BJ (cell line): ENCODE measurements at regions not wholly inside any gene's neighbourhood (a gene's known extent, or its start where the extent isn't known, plus 50 kb on each side); places are given as distances from the start of the nearest gene placed in this dataset.

ENCODE experiments used
- CTCF ChIA-PET: fragments of 350-600 bp; formaldehyde crosslinking; extraction: SDS; loops from one replicate; lab custom pipeline; 2021; ENCODE audit warnings: antibody characterized with exemption, inconsistent platforms; lab: Yijun Ruan, JAX
- POLR2A ChIA-PET: fragments of 300-600 bp; sonication (Branson Sonifier 250); formaldehyde crosslinking; extraction: SDS; loops from one replicate; lab custom pipeline; 2021; ENCODE audit warnings: antibody characterized with exemption; lab: Charles Lee
- DNase-seq: peaks from one replicate; pipeline ENCODE4 v3.0.0-alpha.2; 2011; ENCODE audit warnings: low read depth
- H3K27me3 ChIP-seq: 2 replicates; pipeline ENCODE4 v1.6.0; 2011; ENCODE audit warnings: low read length; ENCODE audit not compliant: control insufficient read depth, insufficient read depth
- H3K36me3 ChIP-seq: 2 replicates; pipeline ENCODE4 v1.5.1; 2011; ENCODE audit warnings: low read length; ENCODE audit not compliant: control insufficient read depth, insufficient read depth
- H3K4me3 ChIP-seq: 2 replicates; pipeline ENCODE4 v1.5.1; 2011; ENCODE audit warnings: low read depth, mild to moderate bottlenecking, control low read depth, low read length
- TF ChIP-seq, protein P1 (sequence below): IDR thresholded peaks from 2 replicates; pipeline ENCODE4 v1.5.1; 2011; ENCODE audit warnings: low read depth, mild to moderate bottlenecking, control low read depth, inconsistent platforms, low read length, moderate library complexity; ENCODE audit not compliant: insufficient read depth

DNA sequence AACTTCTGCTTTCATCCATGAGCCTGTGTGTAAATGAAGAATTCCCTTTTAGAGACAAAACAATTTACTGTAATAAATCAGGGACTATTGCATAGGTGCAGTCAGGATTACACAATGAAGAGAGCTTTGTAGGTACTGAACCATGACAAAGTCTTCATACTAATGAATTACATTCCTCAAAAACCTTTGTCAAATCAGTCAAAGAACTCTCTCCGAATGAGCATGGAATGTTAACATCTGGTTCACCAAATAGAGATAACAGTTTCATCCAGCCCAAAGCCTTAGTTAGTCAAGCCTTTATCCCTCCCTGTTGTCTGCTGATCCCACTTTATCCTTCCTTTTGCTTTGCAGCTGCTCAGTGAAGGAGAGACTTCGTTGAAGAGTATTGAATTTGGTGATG lies 62.9 kb upstream of the DMRTA1 start:
- POLR2A ChIA-PET, result no interaction called here
- no peak overlapping the region for H3K4me3 ChIP-seq
- TF ChIP-seq, protein P1, sequence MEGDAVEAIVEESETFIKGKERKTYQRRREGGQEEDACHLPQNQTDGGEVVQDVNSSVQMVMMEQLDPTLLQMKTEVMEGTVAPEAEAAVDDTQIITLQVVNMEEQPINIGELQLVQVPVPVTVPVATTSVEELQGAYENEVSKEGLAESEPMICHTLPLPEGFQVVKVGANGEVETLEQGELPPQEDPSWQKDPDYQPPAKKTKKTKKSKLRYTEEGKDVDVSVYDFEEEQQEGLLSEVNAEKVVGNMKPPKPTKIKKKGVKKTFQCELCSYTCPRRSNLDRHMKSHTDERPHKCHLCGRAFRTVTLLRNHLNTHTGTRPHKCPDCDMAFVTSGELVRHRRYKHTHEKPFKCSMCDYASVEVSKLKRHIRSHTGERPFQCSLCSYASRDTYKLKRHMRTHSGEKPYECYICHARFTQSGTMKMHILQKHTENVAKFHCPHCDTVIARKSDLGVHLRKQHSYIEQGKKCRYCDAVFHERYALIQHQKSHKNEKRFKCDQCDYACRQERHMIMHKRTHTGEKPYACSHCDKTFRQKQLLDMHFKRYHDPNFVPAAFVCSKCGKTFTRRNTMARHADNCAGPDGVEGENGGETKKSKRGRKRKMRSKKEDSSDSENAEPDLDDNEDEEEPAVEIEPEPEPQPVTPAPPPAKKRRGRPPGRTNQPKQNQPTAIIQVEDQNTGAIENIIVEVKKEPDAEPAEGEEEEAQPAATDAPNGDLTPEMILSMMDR, result no peak

DNA sequence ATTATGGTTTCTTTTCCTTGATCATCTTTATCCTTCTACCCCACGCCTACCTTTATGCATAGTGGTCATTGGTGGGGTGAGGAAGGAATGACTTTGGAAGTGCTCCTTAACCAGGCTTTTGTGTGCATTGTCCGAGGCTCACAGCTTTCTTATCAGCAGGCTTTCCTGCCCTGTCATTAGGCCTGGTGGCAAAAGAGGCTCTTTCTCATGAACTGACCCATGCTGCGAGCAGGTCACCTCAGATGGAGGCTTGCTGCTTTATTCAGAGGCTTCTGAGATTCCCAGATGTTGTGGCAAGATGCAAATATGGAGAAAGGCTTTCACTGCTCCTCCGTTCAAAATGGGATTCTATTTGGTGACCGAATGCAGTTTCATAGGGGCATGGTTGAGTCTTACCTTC lies 57.4 kb upstream of the DMRTA1 start:
- no peaks in the 10 kb centered on the region for H3K27me3 ChIP-seq
- ChIA-PET POLR2A (no interaction called here), CTCF (no interaction called here)
- H3K4me3 ChIP-seq, result no peak overlapping the region
- DNase-seq, result no peak
- TF ChIP-seq, protein P1, result no peak
- no peaks in the 10 kb centered on the region for H3K36me3 ChIP-seq

More for the DNA sequence above, 62.9 kb upstream of the DMRTA1 start:
- Histone ChIP-seq H3K27me3 (no peaks in the 10 kb centered on the region), H3K36me3 (no peaks in the 10 kb centered on the region)
- CTCF ChIA-PET, result no interaction called here
- DNase-seq, result no peak

DNA sequence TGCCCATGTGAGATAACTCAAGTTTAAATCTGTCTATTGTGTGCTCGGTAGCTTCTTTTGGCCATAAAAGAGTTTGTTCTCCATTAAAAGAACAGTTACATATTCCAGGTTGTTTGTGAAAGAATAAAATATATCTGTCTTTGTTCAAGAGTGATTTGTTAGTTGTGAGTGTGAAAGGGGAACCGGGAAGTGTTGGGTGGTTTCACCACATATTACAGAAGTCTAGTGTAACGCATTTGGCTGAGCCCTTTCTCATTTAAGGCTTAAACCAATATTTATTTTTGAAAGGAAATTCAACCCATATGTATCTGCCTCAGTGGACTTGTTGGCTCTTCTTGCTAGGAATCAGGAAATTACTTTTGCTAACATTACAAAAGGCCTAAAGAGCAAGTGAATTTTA lies 54.1 kb upstream of the DMRTA1 start:
- Histone ChIP-seq H3K4me3 (no peak overlapping the region), H3K36me3 (no peaks in the 10 kb centered on the region), H3K27me3 (no peaks in the 10 kb centered on the region)
- DNase-seq, result no peak
- ChIA-PET CTCF (no interaction called here), POLR2A (no interaction called here)
- TF ChIP-seq, protein P1, result no peak

DNA sequence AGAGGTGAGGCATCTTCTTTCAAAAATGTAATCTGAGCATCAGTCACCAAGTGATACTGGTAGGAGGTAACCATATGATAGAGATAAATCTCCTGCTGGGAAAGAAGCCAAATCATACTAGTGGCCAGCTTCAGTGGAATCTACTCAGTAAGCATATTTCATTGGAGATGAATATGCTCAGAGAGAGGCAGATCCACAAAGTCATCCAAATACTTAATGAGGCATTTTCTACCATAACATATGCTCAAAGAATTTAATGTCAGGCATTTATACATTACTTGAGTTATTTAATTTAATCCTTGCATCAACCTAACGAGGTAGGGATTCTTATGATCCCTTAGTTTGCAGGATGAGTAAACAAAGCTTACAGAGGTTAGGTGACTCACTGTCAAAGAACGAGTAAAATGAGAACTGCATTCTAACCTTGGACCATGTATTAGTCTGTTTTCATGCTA lies 50.9 kb upstream of the DMRTA1 start:
- CTCF ChIA-PET, result no interaction called here
- TF ChIP-seq, protein P1, result no peak
- Histone ChIP-seq H3K36me3 (no peaks in the 10 kb centered on the region), H3K27me3 (no peaks in the 10 kb centered on the region), H3K4me3 (no peak overlapping the region)
- POLR2A ChIA-PET, result no interaction called here
- no peak for DNase-seq
